WTC11 (cell line): ENCODE measurements at regions not wholly inside any gene's neighbourhood (a gene's known extent, or its start where the extent isn't known, plus 50 kb on each side); places are given as distances from the start of the nearest gene placed in this dataset.

Experiments
- ATAC-seq: fragments of 200-7000 bp; cut with Tn5 transposase; 2 replicates; pipeline ENCODE4 v1.10.0; 2021; ENCODE audit warnings: mild to moderate bottlenecking, moderate library complexity
- CTCF ChIA-PET: fragments of 300-600 bp; sonication (Branson Sonifier 250); formaldehyde crosslinking; loops from one replicate; lab custom pipeline; 2021; ENCODE audit warnings: antibody characterized with exemption; lab: Charles Lee
- POLR2A ChIA-PET: fragments of 350-600 bp; sonication (Branson Sonifier 250); formaldehyde crosslinking; loops from one replicate; lab custom pipeline; 2021; ENCODE audit warnings: antibody characterized with exemption; lab: Charles Lee
- DNase-seq: peaks from one replicate; pipeline ENCODE4 v3.0.0; 2021; ENCODE audit warnings: low spot score
- H3K27ac Mint-ChIP-seq: 2 replicates; pipeline ENCODE4 v1.8.0; 2021; ENCODE audit warnings: mixed read lengths
- H3K27me3 Mint-ChIP-seq: 2 replicates; pipeline ENCODE4 v1.8.0; 2021; ENCODE audit warnings: low read depth, mild to moderate bottlenecking, moderate library complexity, mixed read lengths
- H3K36me3 Mint-ChIP-seq: 2 replicates; pipeline ENCODE4 v1.8.0; 2021; ENCODE audit warnings: mixed read lengths
- H3K4me1 Mint-ChIP-seq: 2 replicates; pipeline ENCODE4 v1.8.0; 2022; ENCODE audit warnings: mixed read lengths
- H3K4me3 Mint-ChIP-seq: 2 replicates; pipeline ENCODE4 v1.8.0; 2021; ENCODE audit warnings: mild to moderate bottlenecking, moderate library complexity, mixed read lengths
- H3K9me3 Mint-ChIP-seq: 2 replicates; pipeline ENCODE4 v1.8.0; 2021; ENCODE audit warnings: mixed read lengths
- AFF4 ChIP-seq: sonication (generic); formaldehyde crosslinking; IDR thresholded peaks from 2 replicates; pipeline ENCODE4 v1.8.1; 2023; ENCODE audit warnings: mild to moderate bottlenecking, missing genetic modification reagents, borderline replicate concordance
- EMX1 ChIP-seq: fragments of 250-450 bp; sonication (Bioruptor Pico); IDR thresholded peaks from 2 replicates; pipeline ENCODE4 v1.8.0; 2021; ENCODE audit warnings: mild to moderate bottlenecking
- FOXP1 ChIP-seq: sonication (generic); formaldehyde crosslinking; IDR thresholded peaks from 2 replicates; pipeline ENCODE4 v1.8.0; 2022; ENCODE audit warnings: missing genetic modification reagents, mild to moderate bottlenecking, moderate library complexity, borderline replicate concordance
- GTF2I ChIP-seq: fragments of 250-450 bp; sonication (Bioruptor Pico); conservative IDR thresholded peaks from 2 replicates; pipeline ENCODE4 v1.4.0; 2021; ENCODE audit warnings: mild to moderate bottlenecking
- MYBL2 ChIP-seq: sonication (generic); formaldehyde crosslinking; IDR thresholded peaks from 2 replicates; pipeline ENCODE4 v1.8.1; 2023; ENCODE audit warnings: mild to moderate bottlenecking, moderate library complexity, missing genetic modification reagents
- NFYB ChIP-seq: sonication (generic); formaldehyde crosslinking; conservative IDR thresholded peaks from 2 replicates; pipeline ENCODE4 v1.8.0; 2022; ENCODE audit warnings: low read depth, missing genetic modification reagents
- NR3C1 ChIP-seq: sonication (generic); formaldehyde crosslinking; conservative IDR thresholded peaks from 2 replicates; pipeline ENCODE4 v1.8.1; 2023; ENCODE audit warnings: low read depth, mild to moderate bottlenecking, missing genetic modification reagents
- OVOL2 ChIP-seq: fragments of 250-450 bp; sonication (Bioruptor Pico); IDR thresholded peaks from 2 replicates; pipeline ENCODE4 v1.9.0; 2021; ENCODE audit warnings: mild to moderate bottlenecking, borderline replicate concordance
- SMAD4 ChIP-seq: sonication (generic); formaldehyde crosslinking; IDR thresholded peaks from 2 replicates; pipeline ENCODE4 v1.8.0; 2022; ENCODE audit warnings: mild to moderate bottlenecking, missing genetic modification reagents
- SOX15 ChIP-seq: fragments of 250-450 bp; sonication (Bioruptor Pico); IDR thresholded peaks from 2 replicates; pipeline ENCODE4 v1.9.0; 2021; ENCODE audit warnings: mild to moderate bottlenecking
- SP1 ChIP-seq: sonication (generic); formaldehyde crosslinking; conservative IDR thresholded peaks from 2 replicates; pipeline ENCODE4 v1.8.1; 2022; ENCODE audit warnings: missing genetic modification reagents
- TEAD4 ChIP-seq: sonication (generic); formaldehyde crosslinking; IDR thresholded peaks from 2 replicates; pipeline ENCODE4 v1.8.0; 2022; ENCODE audit warnings: mild to moderate bottlenecking, missing genetic modification reagents
- ZBTB21 ChIP-seq: sonication (generic); formaldehyde crosslinking; IDR thresholded peaks from 2 replicates; pipeline ENCODE4 v1.8.1; 2023; ENCODE audit warnings: mild to moderate bottlenecking, missing genetic modification reagents, borderline replicate concordance
- ZNF121 ChIP-seq: sonication (generic); formaldehyde crosslinking; IDR thresholded peaks from 2 replicates; pipeline ENCODE4 v1.8.0; 2023; ENCODE audit warnings: missing genetic modification reagents
- ZNF219 ChIP-seq: sonication (generic); formaldehyde crosslinking; IDR thresholded peaks from 2 replicates; pipeline ENCODE4 v1.8.0; 2023; ENCODE audit warnings: missing genetic modification reagents, mild to moderate bottlenecking, borderline replicate concordance
- ZNF423 ChIP-seq: fragments of 250-450 bp; sonication (Bioruptor Pico); IDR thresholded peaks from 2 replicates; pipeline ENCODE4 v2.1.2; 2022; ENCODE audit warnings: mild to moderate bottlenecking, moderate library complexity
- TF ChIP-seq, protein P1 (sequence below): sonication (generic); formaldehyde crosslinking; IDR thresholded peaks from 2 replicates; pipeline ENCODE4 v1.8.0; 2022; ENCODE audit warnings: mild to moderate bottlenecking, missing genetic modification reagents
- TF ChIP-seq, protein P2 (sequence below): sonication (generic); formaldehyde crosslinking; conservative IDR thresholded peaks from 2 replicates; pipeline ENCODE4 v1.8.1; 2022; ENCODE audit warnings: mild to moderate bottlenecking, missing genetic modification reagents
- TF ChIP-seq, protein P3 (sequence below): fragments of 250-450 bp; sonication (Bioruptor Pico); IDR thresholded peaks from 2 replicates; pipeline ENCODE4 v1.9.0; 2021; ENCODE audit warnings: mild to moderate bottlenecking
- TF ChIP-seq, protein P4 (sequence below): sonication (generic); formaldehyde crosslinking; IDR thresholded peaks from 2 replicates; pipeline ENCODE4 v1.8.1; 2023; ENCODE audit warnings: mild to moderate bottlenecking, missing genetic modification reagents
- TF ChIP-seq, protein P5 (sequence below): sonication (generic); formaldehyde crosslinking; IDR thresholded peaks from 2 replicates; pipeline ENCODE4 v1.8.0; 2022; ENCODE audit warnings: mild to moderate bottlenecking, missing genetic modification reagents
- TF ChIP-seq, protein P6 (sequence below): sonication (generic); formaldehyde crosslinking; IDR thresholded peaks from 2 replicates; pipeline ENCODE4 v1.8.1; 2023; ENCODE audit warnings: mild to moderate bottlenecking, missing genetic modification reagents, moderate library complexity
- TF ChIP-seq, protein P7 (sequence below): sonication (generic); formaldehyde crosslinking; IDR thresholded peaks from 2 replicates; pipeline ENCODE4 v1.8.1; 2023; ENCODE audit warnings: mild to moderate bottlenecking, missing genetic modification reagents

GRCh38 chr15:92714077-92714476, 58.5 kb upstream of the FAM174B start (continued):
- TF ChIP-seq AFF4 (CRISPR knock-in tag): no peak

GRCh38 chr15:92714477-92715401, 59.2 kb upstream of the FAM174B start:
- H3K9me3 Mint-ChIP-seq: peaks cover 15% of the 10 kb centered on the region
- peaks cover 18% of the 10 kb centered on the region for H3K4me1 Mint-ChIP-seq
- DNase-seq: peak; percentile 82
- POLR2A ChIA-PET: interaction anchor here (0.7 to 0.9 kb wide), 2 partner anchors 66 to 320 kb away, joined by 3 read pairs; no protein-coding TSS in a partner anchor
- H3K27me3 Mint-ChIP-seq: peaks cover 45% of the 10 kb centered on the region
- ATAC-seq: peak; percentile 66
- CTCF ChIA-PET: interaction anchor here (0.6 to 1.5 kb wide), 44 partner anchors 8 to 637 kb away, joined by 3 to 44 read pairs (median 4); partner anchors contain the start of gene ST8SIA2
- no peak overlapping the region for H3K27ac Mint-ChIP-seq
- H3K4me3 Mint-ChIP-seq: peak overlapping the region; percentile 73
- H3K36me3 Mint-ChIP-seq: peaks cover 8% of the 10 kb centered on the region
- TF ChIP-seq SOX15 (CRISPR knock-in tag) (no peak), ZNF121 (no peak), NR3C1 (no peak), SP1 (CRISPR knock-in tag) (peak; percentile 44; the same call in 1 of the 2 replicates), TEAD4 (CRISPR knock-in tag) (no peak), ZNF219 (CRISPR knock-in tag) (no peak), EMX1 (CRISPR knock-in tag) (no peak), OVOL2 (CRISPR knock-in tag) (no peak), ZNF423 (CRISPR knock-in tag) (no peak), ZBTB21 (CRISPR knock-in tag) (no peak), NFYB (CRISPR knock-in tag) (0 out of 2 replicates have a peak, but pooled peaks have one; percentile 12), GTF2I (CRISPR knock-in tag) (no peak), FOXP1 (CRISPR knock-in tag) (peak; percentile 74; the same call in 1 of the 2 replicates), SMAD4 (CRISPR knock-in tag) (no peak), MYBL2 (CRISPR knock-in tag) (0 out of 2 replicates have a peak, but pooled peaks have one; percentile 77)
- TF ChIP-seq, protein P1, sequence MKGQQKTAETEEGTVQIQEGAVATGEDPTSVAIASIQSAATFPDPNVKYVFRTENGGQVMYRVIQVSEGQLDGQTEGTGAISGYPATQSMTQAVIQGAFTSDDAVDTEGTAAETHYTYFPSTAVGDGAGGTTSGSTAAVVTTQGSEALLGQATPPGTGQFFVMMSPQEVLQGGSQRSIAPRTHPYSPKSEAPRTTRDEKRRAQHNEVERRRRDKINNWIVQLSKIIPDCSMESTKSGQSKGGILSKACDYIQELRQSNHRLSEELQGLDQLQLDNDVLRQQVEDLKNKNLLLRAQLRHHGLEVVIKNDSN (CRISPR knock-in tag): no peak
- TF ChIP-seq, protein P2, sequence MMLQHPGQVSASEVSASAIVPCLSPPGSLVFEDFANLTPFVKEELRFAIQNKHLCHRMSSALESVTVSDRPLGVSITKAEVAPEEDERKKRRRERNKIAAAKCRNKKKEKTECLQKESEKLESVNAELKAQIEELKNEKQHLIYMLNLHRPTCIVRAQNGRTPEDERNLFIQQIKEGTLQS: no peak
- TF ChIP-seq, protein P3, sequence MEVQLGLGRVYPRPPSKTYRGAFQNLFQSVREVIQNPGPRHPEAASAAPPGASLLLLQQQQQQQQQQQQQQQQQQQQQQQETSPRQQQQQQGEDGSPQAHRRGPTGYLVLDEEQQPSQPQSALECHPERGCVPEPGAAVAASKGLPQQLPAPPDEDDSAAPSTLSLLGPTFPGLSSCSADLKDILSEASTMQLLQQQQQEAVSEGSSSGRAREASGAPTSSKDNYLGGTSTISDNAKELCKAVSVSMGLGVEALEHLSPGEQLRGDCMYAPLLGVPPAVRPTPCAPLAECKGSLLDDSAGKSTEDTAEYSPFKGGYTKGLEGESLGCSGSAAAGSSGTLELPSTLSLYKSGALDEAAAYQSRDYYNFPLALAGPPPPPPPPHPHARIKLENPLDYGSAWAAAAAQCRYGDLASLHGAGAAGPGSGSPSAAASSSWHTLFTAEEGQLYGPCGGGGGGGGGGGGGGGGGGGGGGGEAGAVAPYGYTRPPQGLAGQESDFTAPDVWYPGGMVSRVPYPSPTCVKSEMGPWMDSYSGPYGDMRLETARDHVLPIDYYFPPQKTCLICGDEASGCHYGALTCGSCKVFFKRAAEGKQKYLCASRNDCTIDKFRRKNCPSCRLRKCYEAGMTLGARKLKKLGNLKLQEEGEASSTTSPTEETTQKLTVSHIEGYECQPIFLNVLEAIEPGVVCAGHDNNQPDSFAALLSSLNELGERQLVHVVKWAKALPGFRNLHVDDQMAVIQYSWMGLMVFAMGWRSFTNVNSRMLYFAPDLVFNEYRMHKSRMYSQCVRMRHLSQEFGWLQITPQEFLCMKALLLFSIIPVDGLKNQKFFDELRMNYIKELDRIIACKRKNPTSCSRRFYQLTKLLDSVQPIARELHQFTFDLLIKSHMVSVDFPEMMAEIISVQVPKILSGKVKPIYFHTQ (CRISPR knock-in tag): no peak
- TF ChIP-seq, protein P4, sequence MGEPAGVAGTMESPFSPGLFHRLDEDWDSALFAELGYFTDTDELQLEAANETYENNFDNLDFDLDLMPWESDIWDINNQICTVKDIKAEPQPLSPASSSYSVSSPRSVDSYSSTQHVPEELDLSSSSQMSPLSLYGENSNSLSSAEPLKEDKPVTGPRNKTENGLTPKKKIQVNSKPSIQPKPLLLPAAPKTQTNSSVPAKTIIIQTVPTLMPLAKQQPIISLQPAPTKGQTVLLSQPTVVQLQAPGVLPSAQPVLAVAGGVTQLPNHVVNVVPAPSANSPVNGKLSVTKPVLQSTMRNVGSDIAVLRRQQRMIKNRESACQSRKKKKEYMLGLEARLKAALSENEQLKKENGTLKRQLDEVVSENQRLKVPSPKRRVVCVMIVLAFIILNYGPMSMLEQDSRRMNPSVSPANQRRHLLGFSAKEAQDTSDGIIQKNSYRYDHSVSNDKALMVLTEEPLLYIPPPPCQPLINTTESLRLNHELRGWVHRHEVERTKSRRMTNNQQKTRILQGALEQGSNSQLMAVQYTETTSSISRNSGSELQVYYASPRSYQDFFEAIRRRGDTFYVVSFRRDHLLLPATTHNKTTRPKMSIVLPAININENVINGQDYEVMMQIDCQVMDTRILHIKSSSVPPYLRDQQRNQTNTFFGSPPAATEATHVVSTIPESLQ (CRISPR knock-in tag): no peak
- TF ChIP-seq, protein P5, sequence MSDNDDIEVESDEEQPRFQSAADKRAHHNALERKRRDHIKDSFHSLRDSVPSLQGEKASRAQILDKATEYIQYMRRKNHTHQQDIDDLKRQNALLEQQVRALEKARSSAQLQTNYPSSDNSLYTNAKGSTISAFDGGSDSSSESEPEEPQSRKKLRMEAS (CRISPR knock-in tag): 0 out of 2 replicates have a peak, but pooled peaks have one; percentile 52
- TF ChIP-seq, protein P6, sequence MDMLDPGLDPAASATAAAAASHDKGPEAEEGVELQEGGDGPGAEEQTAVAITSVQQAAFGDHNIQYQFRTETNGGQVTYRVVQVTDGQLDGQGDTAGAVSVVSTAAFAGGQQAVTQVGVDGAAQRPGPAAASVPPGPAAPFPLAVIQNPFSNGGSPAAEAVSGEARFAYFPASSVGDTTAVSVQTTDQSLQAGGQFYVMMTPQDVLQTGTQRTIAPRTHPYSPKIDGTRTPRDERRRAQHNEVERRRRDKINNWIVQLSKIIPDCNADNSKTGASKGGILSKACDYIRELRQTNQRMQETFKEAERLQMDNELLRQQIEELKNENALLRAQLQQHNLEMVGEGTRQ (CRISPR knock-in tag): no peak
- TF ChIP-seq, protein P7, sequence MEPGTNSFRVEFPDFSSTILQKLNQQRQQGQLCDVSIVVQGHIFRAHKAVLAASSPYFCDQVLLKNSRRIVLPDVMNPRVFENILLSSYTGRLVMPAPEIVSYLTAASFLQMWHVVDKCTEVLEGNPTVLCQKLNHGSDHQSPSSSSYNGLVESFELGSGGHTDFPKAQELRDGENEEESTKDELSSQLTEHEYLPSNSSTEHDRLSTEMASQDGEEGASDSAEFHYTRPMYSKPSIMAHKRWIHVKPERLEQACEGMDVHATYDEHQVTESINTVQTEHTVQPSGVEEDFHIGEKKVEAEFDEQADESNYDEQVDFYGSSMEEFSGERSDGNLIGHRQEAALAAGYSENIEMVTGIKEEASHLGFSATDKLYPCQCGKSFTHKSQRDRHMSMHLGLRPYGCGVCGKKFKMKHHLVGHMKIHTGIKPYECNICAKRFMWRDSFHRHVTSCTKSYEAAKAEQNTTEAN (CRISPR knock-in tag): 0 out of 2 replicates have a peak, but pooled peaks have one; percentile 34
